Stomach (tissue), 4 donors: ENCODE measurements at regions not wholly inside any gene's neighbourhood (a gene's known extent, or its start where the extent isn't known, plus 50 kb on each side); places are given as distances from the start of the nearest gene placed in this dataset.

Experiments used
- EP300 ChIP-seq: sonication (generic); formaldehyde crosslinking; IDR thresholded peaks from one replicate; pipeline ENCODE4 v1.6.1; 2017; ENCODE audit warnings: antibody characterized with exemption
- POLR2A ChIP-seq, 4 donors: fragments of 450-650 bp; IDR thresholded peaks; one replicate each; pipeline ENCODE4 v1.6.1; 2016; ENCODE audit warnings: antibody characterized with exemption in 4 of 4, control low read depth in 2 of 4, mild to moderate bottlenecking in 1 of 4, moderate library complexity in 1 of 4
- TF ChIP-seq, protein P1 (sequence below), 7 experiments: fragments of 450-650 bp in 4 of 7; fragments of 200-600 bp in 3 of 7; sonication (generic) in 3 of 7; IDR thresholded peaks; one replicate each; pipeline ENCODE4 v1.5.1; 2016 to 2019; ENCODE audit warnings: antibody characterized with exemption in 7 of 7, control low read depth in 2 of 7, mild to moderate bottlenecking in 1 of 7

DNA sequence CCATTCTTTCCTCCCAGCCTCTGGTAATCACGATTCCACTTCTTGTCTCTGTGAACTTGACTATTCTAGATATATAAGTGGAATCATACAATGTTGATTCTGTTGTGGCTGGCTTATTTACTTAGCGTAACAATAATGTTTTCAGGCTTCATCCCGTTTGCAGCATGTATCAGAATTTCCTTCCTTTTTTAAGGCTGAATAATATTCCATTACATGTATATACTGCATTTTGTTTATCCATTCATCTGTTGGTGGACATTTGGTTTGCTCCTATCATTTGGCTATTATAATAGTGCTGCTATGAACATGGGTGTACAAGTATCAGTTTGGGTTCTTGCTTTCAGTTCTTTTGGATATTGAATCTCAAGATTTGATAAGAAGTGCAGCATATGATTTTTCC is 239.7 kb upstream of the ZNF608 start:
- TF ChIP-seq, protein P1, sequence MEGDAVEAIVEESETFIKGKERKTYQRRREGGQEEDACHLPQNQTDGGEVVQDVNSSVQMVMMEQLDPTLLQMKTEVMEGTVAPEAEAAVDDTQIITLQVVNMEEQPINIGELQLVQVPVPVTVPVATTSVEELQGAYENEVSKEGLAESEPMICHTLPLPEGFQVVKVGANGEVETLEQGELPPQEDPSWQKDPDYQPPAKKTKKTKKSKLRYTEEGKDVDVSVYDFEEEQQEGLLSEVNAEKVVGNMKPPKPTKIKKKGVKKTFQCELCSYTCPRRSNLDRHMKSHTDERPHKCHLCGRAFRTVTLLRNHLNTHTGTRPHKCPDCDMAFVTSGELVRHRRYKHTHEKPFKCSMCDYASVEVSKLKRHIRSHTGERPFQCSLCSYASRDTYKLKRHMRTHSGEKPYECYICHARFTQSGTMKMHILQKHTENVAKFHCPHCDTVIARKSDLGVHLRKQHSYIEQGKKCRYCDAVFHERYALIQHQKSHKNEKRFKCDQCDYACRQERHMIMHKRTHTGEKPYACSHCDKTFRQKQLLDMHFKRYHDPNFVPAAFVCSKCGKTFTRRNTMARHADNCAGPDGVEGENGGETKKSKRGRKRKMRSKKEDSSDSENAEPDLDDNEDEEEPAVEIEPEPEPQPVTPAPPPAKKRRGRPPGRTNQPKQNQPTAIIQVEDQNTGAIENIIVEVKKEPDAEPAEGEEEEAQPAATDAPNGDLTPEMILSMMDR (IDR thresholded peaks at IDR 0.05): no peak
- no peak for TF ChIP-seq POLR2A (IDR thresholded peaks at IDR 0.05)
- TF ChIP-seq EP300: no peak
